ENCODE measurements at regions not wholly inside any gene's neighbourhood (a gene's known extent, or its start where the extent isn't known, plus 50 kb on each side); places are given as distances from the start of the nearest gene placed in this dataset.

GRCh38 chr10:51002469-51002868, 71.8 kb upstream of the PRKG1 start:
- no TSS peak for BruUV-seq (replicated peaks)
- no peak for TF ChIP-seq CTCF (IDR thresholded peaks at IDR 0.05; ENCODE audit: unreplicated experiment)
- DNase-seq, result no peak
- CTCF ChIA-PET, result no interaction called here
- Mint-ChIP-seq H3K4me3 (ENCODE audit: low read depth, unreplicated experiment) (no peak overlapping the region), H3K36me3 (ENCODE audit: insufficient read depth, unreplicated experiment) (no peaks in the 10 kb centered on the region), H3K9me3 (ENCODE audit: low read depth, unreplicated experiment) (no peaks in the 10 kb centered on the region), H3K27me3 (ENCODE audit: unreplicated experiment) (no peaks in the 10 kb centered on the region), H3K27ac (ENCODE audit: unreplicated experiment) (no peak overlapping the region), H3K4me1 (ENCODE audit: low read depth, unreplicated experiment) (no peaks in the 10 kb centered on the region)
- intact Hi-C loops (cut with micrococcal nuclease; ENCODE audit: unreplicated experiment), result loop anchor here (5.0 to 10.0 kb wide), 3 partner anchors 420 to 1215 kb away; no protein-coding TSS in a partner anchor

- no peak overlapping the region for H3K27ac Mint-ChIP-seq (ENCODE audit: unreplicated experiment)
- intact Hi-C loops (cut with micrococcal nuclease; ENCODE audit: unreplicated experiment), result loop anchor here (5.0 to 10.0 kb wide), 3 partner anchors 418 to 1213 kb away; no protein-coding TSS in a partner anchor
Measured at GRCh38 chr10:51004776-51005175, 69.5 kb upstream of the PRKG1 start.

GRCh38 chr10:51005551-51005950, 68.7 kb upstream of the PRKG1 start:
- CTCF ChIA-PET, result no interaction called here
- no peak for TF ChIP-seq CTCF (IDR thresholded peaks at IDR 0.05; ENCODE audit: unreplicated experiment)
- Mint-ChIP-seq H3K36me3 (ENCODE audit: insufficient read depth, unreplicated experiment) (no peaks in the 10 kb centered on the region), H3K27ac (ENCODE audit: unreplicated experiment) (no peak overlapping the region), H3K4me1 (ENCODE audit: low read depth, unreplicated experiment) (no peaks in the 10 kb centered on the region), H3K27me3 (ENCODE audit: unreplicated experiment) (no peaks in the 10 kb centered on the region), H3K4me3 (ENCODE audit: low read depth, unreplicated experiment) (no peak overlapping the region), H3K9me3 (ENCODE audit: low read depth, unreplicated experiment) (no peaks in the 10 kb centered on the region)
- intact Hi-C loops (cut with micrococcal nuclease; ENCODE audit: unreplicated experiment), result loop anchor here (10.0 kb wide), 1 partner anchor 959 kb away; no protein-coding TSS in a partner anchor
- no TSS peak for BruUV-seq (replicated peaks)
- DNase-seq, result no peak

More at GRCh38 chr10:51004776-51005175, 69.5 kb upstream of the PRKG1 start:
- H3K36me3 Mint-ChIP-seq (ENCODE audit: insufficient read depth, unreplicated experiment), result no peaks in the 10 kb centered on the region
- H3K27me3 Mint-ChIP-seq (ENCODE audit: unreplicated experiment), result no peaks in the 10 kb centered on the region
- no peak overlapping the region for H3K4me3 Mint-ChIP-seq (ENCODE audit: low read depth, unreplicated experiment)
- H3K9me3 Mint-ChIP-seq (ENCODE audit: low read depth, unreplicated experiment), result no peaks in the 10 kb centered on the region
- no peak for DNase-seq
- no peaks in the 10 kb centered on the region for H3K4me1 Mint-ChIP-seq (ENCODE audit: low read depth, unreplicated experiment)
- no peak for TF ChIP-seq CTCF (IDR thresholded peaks at IDR 0.05; ENCODE audit: unreplicated experiment)
- CTCF ChIA-PET, result no interaction called here
- BruUV-seq (replicated peaks), result no TSS peak

GRCh38 chr10:51006686-51007085, 67.6 kb upstream of the PRKG1 start:
- Mint-ChIP-seq H3K27ac (ENCODE audit: unreplicated experiment) (no peak overlapping the region), H3K27me3 (ENCODE audit: unreplicated experiment) (peaks cover 6% of the 10 kb centered on the region), H3K36me3 (ENCODE audit: insufficient read depth, unreplicated experiment) (no peaks in the 10 kb centered on the region), H3K4me1 (ENCODE audit: low read depth, unreplicated experiment) (no peaks in the 10 kb centered on the region), H3K9me3 (ENCODE audit: low read depth, unreplicated experiment) (no peaks in the 10 kb centered on the region), H3K4me3 (ENCODE audit: low read depth, unreplicated experiment) (no peak overlapping the region)
- BruUV-seq (replicated peaks), result no TSS peak
- TF ChIP-seq CTCF (IDR thresholded peaks at IDR 0.05; ENCODE audit: unreplicated experiment), result no peak
- intact Hi-C loops (cut with micrococcal nuclease; ENCODE audit: unreplicated experiment), result loop anchor here (10.0 kb wide), 1 partner anchor 958 kb away; no protein-coding TSS in a partner anchor
- DNase-seq, result no peak
- CTCF ChIA-PET, result interaction anchor here (0.7 kb wide), 1 partner anchor 14 kb away, joined by 3 read pairs; no protein-coding TSS in a partner anchor
